Astrocyte of the spinal cord (primary cell): ENCODE measurements at regions not wholly inside any gene's neighbourhood (a gene's known extent, or its start where the extent isn't known, plus 50 kb on each side); places are given as distances from the start of the nearest gene placed in this dataset.
"Not testable (repeated sequence)": the region's sequence is repeated elsewhere in the genome, so short reads cannot be mapped to it uniquely, and the experiment has no call there.

ENCODE experiments used
- DNase-seq: peaks from one replicate; pipeline ENCODE4 v3.0.0; 2011; ENCODE audit warnings: low read depth, low spot score
- H3K4me3 ChIP-seq: 2 replicates; pipeline ENCODE4 v1.5.1; 2011; ENCODE audit warnings: low read depth, mild to moderate bottlenecking, low read length, moderate library complexity
- in situ Hi-C: cut with HindIII; loops from 2 replicates; pipeline ENCODE4 v1.10.0; 2017; ENCODE audit warnings: low sequenced_read_pairs
- TF ChIP-seq, protein P1 (sequence below): IDR thresholded peaks from 2 replicates; pipeline ENCODE4 v1.5.1; 2012; ENCODE audit warnings: low read depth, mild to moderate bottlenecking, low read length, inconsistent platforms

DNA sequence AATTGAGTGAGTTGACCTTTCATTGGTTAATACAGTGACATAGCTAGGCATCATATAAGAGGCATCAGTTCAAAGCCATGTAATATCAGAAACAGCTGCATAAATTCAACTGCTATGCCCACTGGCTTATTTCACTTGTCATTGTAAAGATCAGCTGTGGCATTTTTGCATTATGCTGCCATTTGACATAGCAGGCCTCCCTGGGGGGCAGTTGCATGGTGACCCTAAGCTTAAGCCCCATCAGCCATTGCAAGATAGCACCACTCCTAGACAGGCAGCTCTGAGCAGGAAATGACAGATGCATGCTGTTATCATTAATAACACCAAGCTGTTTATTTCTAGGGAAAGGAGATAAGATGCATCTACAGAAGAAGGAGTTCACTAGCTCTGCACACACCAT lies 233.4 kb upstream of the CNTNAP5 start:
- in situ Hi-C loops, result no loop called here
- TF ChIP-seq, protein P1, sequence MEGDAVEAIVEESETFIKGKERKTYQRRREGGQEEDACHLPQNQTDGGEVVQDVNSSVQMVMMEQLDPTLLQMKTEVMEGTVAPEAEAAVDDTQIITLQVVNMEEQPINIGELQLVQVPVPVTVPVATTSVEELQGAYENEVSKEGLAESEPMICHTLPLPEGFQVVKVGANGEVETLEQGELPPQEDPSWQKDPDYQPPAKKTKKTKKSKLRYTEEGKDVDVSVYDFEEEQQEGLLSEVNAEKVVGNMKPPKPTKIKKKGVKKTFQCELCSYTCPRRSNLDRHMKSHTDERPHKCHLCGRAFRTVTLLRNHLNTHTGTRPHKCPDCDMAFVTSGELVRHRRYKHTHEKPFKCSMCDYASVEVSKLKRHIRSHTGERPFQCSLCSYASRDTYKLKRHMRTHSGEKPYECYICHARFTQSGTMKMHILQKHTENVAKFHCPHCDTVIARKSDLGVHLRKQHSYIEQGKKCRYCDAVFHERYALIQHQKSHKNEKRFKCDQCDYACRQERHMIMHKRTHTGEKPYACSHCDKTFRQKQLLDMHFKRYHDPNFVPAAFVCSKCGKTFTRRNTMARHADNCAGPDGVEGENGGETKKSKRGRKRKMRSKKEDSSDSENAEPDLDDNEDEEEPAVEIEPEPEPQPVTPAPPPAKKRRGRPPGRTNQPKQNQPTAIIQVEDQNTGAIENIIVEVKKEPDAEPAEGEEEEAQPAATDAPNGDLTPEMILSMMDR, result no peak
- H3K4me3 ChIP-seq, result no peak overlapping the region
- no peak for DNase-seq

DNA sequence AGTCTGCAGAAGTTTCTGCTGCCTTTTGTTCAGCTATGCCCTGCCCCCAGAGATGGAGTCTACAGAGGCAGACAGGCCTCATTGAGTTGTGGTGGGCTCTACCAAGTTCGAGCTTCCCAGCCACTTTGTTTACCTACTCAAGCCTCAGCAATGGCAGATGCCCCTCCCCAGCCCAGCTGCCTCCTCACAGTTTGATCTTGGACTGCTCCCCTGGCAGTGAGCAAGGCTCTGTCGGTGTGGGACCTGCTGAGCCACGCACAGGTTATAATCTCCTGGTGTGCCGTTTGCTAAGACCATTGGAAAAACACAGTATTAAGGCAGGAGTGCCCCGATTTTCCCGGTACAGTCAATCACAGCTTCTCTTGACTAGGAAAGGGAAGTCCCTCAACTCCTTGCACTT lies 221.0 kb upstream of the CNTNAP5 start:
- in situ Hi-C loops, DNase-seq, H3K4me3 ChIP-seq: not testable (repeated sequence)

DNA sequence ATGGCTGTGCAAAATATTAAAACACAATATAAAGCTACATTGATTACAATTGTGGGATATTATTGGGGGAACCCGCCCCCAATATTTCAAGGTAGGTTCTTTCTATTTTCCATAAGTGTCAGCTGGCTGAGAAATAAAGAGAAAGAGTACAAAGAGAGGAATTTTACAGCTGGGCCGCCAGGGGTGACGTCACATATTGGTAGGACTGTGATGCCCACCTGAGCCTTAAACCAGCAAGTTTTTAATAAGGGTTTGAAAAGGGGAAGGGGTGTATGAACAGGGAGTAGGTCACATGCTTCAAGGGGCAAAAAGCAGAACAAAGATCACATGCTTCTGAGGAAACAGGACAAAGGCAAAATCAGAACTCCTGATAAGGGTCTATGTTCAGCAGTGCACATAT lies 219.3 kb upstream of the CNTNAP5 start:
- H3K4me3 ChIP-seq, in situ Hi-C loops, DNase-seq: not testable (repeated sequence)

DNA sequence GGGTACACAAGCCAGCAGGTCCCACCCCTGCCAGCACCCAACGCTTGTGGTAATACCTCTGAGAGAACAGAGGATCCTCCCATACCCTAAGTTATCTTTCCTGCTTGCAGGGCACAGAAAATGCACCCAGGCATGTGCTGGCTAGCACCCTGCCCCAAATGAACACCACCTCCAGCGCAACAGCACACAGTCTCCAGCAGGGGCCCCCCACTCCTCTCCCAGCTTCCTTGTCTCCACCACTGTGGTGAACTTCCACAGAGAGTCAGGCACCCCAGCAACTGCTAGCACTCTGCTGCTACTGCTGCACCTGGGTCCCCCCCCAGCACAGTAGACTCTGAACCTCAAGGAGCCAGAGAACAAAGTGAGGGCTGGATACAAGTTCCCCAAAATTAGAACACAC lies 216.8 kb upstream of the CNTNAP5 start:
- no peak for DNase-seq
- no peak overlapping the region for H3K4me3 ChIP-seq
- in situ Hi-C loops, result no loop called here
- TF ChIP-seq, protein P1, result no peak

DNA sequence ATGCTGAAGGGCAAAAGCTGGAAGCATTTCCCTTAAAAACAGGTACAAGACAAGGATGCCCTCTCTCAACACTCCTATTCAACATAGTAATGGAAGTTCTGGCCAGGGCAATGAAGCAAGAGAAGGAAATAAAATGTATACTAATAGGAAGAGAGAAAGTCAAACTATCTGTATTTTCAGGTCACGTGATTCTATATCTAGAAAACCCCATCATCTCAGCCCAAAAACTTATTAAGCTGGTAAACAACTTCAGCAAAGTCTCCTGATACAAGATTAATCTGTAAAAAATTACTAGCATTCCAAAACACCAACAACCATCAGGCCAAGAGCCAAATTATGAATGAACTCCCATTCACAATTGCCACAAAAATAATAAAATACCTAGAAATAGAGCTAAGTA lies 213.2 kb upstream of the CNTNAP5 start:
- in situ Hi-C loops, result no loop called here
- TF ChIP-seq, protein P1, result no peak
- DNase-seq, result no peak

DNA sequence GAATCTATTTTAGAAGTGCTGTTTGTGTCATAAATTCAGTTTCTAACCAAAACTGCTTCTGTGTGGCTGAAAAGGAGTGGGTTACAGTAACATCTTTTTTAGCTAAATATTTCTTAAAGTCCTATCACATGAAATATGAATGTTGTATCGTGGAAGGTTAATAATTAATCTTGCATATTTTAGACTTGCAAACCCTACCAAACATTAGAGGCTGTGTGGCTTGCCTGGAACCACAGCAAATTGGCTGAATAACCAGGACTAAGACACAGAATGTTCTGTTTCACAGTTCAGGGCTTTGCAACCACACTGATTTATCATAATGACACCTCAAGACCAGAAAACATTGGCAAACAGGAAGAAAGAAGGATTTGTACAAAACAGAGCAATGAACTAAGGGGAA lies 208.9 kb upstream of the CNTNAP5 start:
- no peak overlapping the region for H3K4me3 ChIP-seq
- in situ Hi-C loops, result no loop called here

More for the DNA sequence above, 213.2 kb upstream of the CNTNAP5 start:
- H3K4me3 ChIP-seq, result no peak overlapping the region

DNA sequence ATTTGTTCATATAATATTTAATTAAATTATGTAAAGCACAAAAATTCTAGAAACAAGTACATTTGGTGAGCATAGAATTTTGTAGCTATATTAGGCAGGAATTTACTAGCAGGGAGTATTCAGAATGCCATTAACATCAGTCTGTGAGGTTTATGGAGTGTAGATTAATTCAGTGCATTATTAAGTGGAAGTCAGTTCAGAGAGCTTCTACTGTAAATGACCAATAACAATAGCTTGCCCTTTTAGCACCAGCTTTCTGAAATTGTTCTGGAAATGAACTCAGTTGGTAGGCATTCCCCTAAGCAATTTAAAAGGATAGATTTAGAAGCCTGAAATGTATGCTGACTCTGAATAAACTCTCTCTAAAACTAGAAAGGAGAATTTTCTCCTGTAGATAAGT lies 208.2 kb upstream of the CNTNAP5 start:
- H3K4me3 ChIP-seq, result no peak overlapping the region
- TF ChIP-seq, protein P1, result no peak
- DNase-seq, result no peak
- in situ Hi-C loops, result no loop called here

More for the DNA sequence above, 208.9 kb upstream of the CNTNAP5 start:
- no peak for DNase-seq
- TF ChIP-seq, protein P1, result no peak

DNA sequence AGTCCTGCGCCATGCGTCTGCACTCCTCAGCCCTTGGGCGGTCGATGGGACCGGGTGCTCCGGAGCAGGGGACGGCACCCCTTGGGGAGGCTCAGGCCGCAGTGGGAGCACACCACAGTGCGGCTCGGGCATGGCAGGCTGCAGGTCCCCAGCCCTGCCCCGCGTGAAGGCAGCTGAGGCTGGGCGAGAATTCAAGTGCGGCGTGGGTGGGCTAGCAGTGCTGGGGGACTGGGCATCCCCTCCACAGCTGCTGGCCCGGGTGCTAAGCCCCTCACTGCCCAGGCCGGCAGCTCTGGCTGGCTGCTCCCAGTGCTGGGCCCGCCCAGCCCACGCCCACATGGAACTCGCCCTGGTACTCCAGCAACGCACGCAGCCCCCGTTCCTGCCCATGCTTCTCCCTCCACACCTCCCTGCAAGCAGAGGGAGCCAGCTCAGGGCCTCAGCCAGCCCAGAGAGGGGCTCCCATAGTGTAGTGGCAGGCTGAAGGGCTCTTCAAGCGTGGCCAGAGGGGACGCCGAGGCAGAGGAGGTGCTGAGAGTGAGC lies 198.3 kb upstream of the CNTNAP5 start:
- in situ Hi-C loops, result no loop called here
- TF ChIP-seq, protein P1, result no peak
- DNase-seq, result no peak
- H3K4me3 ChIP-seq, result no peak overlapping the region
